GM18870 (cell line): ENCODE measurements at regions not wholly inside any gene's neighbourhood (a gene's known extent, or its start where the extent isn't known, plus 50 kb on each side); places are given as distances from the start of the nearest gene placed in this dataset.
"Not testable (repeated sequence)": the region's sequence is repeated elsewhere in the genome, so short reads cannot be mapped to it uniquely, and the experiment has no call there.

Experiments
- ATAC-seq: cut with Tn5 transposase; IDR thresholded peaks from one replicate; pipeline ENCODE4 v1.9.1; 2021; ENCODE audit warnings: moderate library complexity; ENCODE audit not compliant: unreplicated experiment

DNA sequence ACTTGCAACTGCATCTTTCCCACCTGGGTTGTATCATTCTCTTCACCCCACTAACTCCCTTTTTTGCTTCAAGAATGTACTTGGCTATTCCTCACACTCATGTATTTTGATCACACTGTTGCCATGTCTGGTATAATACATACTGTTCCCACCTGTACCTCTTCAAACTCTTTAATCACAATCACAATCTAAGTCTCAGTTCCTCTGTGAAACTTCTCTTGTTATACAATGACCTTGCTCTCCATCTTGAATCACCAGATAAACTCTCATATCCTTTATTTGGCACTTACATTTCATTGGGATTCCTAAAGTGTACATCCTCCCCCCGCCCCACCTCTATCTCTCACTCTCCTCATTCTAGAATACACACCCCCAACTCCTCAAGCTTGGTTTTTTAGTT, 516.0 kb upstream of the CHORDC1 start:
- no peak for ATAC-seq

DNA sequence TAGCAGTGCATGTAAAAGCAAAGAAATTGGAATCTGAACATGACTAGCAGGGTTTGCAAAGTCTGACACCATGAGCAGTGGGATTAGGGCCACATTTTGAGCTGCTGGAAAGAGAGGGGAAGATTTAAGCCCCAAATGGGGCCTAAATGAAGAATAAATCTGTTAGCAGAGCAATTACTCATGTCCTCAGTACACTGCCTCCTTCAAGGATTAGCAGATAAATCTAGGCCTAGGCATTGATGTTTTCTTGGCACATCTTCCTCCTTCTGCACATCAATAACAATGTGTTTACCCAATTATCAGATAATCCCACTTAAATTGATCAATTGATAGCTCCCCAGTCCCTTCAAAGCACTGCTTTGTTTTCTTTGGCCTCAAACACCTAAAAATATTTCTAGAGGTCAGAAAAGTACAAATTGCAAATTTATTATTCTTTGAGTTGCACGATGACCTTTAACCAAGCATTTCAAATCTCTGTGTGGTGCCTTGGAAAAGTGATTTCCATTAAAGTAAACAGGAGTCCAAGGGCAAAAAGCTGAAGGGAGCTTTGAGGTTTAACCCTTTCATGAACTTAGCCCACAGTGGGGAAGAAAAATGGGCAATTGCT, 514.7 kb upstream of the CHORDC1 start:
- ATAC-seq: no peak

DNA sequence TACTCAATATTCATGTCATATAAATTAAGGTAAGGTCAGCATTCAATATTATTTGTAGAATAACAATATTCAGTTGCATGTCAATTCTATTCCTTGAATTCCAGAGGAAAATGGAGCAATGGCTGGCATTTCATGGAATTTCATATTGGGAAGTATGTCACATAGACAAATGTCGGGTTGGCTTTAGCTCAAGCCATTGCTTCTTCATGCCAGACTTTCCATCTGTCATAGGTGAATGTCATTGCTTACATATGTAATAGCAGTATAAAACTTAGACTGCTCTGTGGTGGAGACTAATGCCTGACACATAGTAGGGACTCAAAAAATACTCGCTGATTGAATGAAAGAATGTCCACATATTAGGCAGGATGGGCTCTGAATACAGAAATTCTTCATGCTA, 509.6 kb upstream of the CHORDC1 start:
- no peak for ATAC-seq

DNA sequence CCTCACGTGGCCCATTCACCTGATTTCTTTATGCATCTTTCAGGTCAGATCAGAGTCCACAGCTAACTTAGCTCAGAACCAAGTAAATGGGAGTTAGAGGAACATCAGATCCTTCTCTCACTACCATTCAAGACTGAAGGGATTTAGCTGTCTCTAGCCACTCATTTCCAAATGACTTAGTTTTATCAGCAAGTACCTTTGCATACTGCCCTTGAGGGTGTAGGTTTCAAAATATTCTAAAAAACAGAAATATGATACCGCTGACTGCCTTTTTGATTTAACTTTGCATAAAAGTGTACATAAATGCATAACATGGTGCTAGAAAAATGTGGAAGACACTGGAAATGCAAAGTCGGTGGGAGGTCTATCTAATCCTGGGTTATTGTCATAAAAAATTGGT, 500.6 kb upstream of the CHORDC1 start:
- ATAC-seq: no peak

DNA sequence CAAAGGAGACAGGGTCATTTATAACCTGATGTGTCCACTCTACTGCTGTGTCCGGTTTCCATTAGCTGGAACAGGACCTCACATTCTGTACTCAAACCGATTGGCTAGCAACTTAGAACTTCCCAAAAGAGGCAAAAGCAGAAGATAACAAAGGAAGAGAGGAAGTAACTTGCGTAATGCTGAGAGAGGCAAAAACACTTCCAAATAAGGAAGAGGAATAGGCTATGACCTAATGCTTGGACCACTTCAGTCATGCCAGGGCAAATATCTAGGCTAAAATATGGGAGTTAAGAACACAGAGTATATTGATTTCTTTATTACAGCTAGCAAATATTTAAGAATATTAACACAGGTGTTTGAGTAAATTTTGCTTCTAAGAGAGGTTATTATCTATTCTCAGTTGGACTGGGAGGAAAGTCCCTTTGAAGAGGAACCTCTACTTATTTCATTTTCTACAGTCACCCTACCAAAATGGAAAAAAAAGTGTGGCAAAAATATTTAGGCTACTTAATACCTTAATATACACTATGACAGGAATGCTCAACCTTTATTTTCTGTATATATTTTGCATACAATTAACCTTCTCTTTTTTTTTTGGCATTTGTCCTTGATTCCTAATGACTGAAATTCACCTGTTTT, 499.8 kb upstream of the CHORDC1 start:
- no peak for ATAC-seq

DNA sequence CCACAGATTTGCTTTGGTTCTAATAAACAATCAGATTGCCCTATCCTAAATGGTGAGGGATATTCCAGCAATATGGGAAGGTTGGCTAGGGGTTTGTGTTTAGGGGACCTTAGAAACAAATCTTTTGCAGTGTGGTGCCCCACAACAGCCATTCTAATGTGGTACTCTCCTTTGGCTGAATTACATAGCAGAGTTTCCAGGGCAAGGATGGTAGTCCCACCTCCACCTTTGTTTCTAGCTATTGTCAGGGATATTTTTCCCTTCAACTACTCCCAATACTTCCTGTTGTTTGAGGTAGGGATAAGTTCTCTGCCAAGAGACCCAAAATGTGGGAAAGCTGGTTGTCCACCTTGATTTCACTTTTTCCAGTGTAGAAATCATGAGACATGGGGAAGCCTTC, 494.7 kb upstream of the CHORDC1 start:
- no peak for ATAC-seq

DNA sequence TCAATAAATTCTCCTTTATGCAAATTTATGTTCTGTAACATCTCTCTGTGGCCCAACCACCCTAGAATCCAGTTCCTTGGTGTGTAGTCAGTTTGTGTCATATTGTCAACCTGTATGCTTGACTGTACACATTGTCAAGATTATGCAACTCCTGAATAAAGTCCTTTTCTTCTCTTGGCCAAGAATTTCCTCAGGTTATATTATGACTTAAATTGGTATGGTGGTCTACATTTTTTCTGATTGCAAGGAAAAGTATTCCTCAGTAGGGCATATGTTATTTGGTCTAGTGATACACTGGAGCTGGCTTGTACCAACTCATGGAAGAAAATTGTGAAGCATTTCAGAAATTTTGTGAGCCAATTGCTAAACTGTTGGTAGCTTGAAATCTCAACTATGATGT, 482.8 kb upstream of the CHORDC1 start:
- no peak for ATAC-seq

DNA sequence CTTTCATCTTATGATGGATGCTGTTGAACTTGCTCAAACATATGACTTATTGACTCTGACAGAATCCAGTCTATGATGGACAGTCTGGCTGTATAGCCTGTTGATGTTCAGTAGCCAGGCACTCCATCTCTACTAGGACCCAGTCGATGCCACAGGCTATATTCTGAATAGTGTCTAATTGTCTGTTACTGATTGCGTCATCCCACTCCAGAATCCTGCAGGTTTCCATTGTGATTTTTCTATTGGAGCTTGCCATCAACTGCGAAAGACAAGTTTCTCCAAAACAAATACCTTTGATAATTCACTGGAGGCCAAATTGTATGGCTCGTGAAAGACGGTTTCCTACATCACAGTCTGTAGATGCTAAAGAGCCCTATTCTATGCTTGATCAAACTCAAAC, 481.7 kb upstream of the CHORDC1 start:
- no peak for ATAC-seq

DNA sequence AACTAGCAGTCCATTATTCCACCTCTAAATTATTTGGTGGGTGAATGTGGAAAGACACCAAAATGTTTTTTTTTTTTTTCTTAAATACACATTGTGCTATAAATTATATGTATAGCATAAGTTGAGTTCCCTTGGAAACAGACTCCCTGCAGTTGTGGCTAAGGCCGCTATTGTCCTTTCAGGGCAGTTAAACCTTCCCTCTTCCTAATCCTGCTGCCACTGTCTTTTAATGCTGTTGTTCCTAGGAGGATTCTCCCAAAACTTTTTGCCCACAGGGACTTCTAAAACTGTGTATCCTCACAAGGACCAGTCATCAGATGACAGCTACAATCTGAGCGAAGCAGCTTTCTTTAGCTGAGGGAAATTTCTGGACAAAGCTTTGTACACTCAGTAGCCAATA, 478.9 kb upstream of the CHORDC1 start:
- no peak for ATAC-seq

DNA sequence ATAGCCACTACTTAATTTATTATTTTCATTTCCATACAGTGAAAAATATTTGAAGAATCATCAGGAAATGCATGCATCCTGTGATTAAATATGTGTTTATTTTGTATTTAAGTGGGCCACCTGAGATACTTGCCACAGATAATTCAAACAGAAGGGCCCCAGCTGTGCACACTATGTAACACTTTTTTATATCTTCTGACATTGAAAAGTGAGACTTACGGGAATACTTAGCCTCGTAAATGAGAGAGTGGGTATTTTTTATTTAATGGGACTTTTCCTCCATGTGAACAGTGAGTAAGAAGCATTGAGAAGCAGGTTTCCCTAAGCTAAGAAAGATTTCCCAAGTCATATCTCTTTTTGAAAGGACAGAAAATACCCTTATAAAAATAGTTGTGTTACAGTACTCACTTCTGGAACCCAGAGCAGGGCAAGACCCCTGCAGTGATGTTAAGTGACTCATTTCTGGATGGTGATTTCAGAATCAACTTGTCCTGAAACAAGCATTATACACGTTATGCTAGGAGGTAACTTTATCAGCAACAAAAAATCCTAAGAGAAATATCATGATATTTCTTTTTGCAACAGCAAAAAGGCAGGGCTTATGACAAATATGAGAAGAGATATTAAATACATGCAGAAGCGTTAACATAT, 478.1 kb upstream of the CHORDC1 start:
- ATAC-seq: peak; percentile 92

DNA sequence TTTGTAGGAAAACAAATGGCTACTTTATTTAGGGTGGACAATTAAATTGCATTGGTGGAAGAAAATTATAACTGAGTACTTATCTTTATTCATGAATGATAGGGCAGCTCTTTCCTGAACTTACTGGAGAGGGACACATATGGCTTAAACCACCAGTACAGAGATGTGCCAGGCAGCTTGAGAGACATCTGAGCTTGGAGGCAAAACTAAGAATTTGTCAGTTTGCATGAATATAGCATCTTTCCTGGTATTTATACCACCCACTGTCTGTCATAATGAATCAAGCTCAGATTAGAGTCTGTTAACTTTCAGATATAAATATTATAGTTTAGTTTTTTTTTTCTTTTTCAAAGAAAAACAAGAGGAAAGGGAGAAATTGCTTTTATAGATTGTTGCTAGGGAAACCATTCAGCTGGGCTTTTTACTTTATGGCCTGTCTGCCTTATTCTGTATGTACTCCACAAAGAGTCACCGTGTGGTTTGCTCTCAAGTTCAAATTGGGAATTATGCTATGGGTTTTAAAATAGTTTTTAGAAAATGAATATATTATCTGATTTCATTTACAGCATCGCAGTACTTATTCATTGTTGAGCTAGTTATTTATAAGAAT, 477.0 kb upstream of the CHORDC1 start:
- ATAC-seq: no peak

DNA sequence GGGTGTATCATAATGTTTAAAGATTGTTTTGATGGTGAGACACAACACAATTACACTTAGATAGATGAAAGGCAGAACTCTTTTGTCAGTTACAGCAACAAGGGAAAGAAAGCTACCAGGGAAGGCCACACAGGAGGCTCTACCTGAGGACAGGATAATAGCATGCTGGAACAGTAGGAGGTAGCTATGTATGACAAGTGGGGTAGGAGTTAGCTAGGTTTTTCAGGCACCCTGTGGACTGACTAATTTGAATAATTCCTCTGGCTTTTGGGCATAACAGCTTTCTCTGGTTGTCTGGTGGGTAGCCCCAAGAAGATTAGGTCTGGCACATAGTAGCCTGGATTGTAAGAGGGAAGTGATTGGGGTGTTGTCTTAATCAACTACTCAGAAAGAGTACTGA, 475.4 kb upstream of the CHORDC1 start:
- ATAC-seq: no peak

DNA sequence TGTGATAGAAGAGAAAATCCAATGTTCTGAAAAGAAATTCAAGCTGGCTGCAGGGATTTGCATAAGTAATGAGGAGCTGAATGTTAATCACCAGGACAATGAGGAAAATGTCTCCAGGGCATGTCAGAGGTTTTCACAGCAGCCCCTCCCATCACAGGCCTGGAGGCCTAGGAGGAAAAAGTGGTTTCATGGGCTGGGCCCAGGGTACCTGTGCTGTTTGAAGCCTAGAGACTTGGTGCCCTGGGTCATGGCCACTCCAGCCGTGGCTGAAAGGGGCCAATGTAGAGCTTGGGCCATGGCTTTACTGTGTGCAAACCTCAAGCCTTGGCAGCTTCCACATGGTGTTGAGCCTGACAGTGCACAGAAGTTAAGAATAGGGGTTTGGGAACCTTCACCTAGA, 452.6 kb upstream of the CHORDC1 start:
- ATAC-seq: not testable (repeated sequence)

DNA sequence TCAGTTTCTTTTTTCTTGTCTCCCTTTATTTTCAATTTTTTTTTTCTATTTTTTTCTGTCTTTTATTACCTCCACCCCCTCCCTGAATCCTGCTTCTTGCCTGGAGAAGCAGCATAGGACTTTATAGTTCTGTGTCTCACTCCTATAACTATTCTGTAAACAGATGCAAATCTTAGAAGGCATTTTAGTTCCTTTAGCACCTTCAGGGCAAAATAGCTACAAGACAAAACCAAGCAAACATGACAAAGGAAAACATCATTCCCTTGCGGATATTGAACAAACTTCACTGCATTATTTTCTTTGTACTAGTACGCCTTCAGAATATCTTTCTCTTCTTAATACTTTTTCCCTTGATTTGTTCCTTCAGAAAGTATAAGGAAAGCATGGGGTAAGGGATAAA, 446.2 kb upstream of the CHORDC1 start:
- no peak for ATAC-seq

DNA sequence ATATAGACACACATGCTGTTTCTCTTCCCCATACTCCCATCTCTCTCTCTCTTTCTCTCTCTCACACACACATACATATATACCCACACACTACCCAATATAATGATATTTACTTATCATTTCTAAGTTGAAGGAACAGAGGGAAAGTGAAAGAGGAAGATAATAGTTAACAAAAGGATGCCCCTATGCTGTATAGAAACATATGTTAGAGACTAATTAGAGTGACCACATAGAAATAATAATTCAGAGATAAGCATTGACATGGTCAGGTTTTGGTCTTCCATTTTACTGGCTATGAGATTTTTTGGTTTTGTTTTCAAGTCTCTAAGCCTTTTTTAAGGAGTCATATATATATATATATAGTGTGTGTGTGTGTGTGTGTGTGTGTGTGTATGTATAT, 445.7 kb upstream of the CHORDC1 start:
- ATAC-seq: no peak

DNA sequence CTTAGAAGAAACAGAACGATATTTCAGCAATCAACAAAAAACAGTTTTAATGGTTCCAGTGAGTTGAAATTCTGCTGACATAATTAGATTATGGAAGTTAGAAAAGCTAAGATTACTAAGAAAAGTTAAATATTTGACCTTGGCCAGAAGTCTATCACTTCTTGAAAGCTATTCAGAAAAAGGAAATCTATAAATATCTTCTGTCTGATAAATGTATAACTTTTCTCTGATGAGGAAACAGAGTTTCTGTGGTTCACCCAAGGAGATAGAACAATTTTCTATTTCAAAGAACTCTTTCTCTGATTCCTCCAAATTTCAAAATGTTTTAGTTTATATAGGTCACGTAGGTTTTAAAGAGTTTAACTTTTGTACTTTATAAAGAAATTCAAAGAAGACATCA, 438.4 kb upstream of the CHORDC1 start:
- ATAC-seq: peak; percentile 83

DNA sequence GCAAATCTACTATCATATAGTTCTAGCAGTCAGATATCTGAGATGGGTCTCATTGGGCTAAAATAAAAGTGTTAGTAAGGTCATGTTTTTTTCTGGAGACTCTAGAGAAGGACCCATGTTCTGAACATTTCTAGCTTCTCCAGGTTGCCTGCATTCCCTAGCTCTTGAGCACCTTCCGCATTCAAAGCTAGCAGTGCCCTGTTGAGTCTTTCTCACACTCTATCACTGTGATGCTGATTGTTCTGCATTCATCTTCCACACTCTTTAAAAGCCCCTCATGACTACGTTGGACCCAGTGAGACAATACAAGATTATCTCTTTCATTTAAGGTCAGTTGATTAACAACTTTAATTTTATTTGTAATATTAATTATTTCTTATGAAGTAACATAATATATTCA, 433.3 kb upstream of the CHORDC1 start:
- no peak for ATAC-seq

DNA sequence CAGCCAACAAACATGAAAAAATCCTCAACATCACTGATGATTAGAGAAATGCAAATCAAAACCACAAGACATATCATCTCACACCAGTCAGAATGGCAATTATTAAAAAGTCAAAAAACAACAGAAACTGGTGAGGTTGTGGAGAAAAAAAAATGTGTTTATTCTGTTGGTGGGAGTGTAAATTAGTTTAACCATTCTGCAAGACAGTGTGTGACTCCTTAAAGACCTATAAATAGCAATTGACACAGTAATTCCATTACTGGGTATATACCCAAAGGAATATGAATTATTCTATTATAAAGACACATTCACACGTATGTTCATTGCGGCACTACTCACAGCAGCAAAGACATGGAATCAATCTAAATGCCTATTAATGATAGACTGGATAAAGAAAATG, 427.3 kb upstream of the CHORDC1 start:
- ATAC-seq: no peak

DNA sequence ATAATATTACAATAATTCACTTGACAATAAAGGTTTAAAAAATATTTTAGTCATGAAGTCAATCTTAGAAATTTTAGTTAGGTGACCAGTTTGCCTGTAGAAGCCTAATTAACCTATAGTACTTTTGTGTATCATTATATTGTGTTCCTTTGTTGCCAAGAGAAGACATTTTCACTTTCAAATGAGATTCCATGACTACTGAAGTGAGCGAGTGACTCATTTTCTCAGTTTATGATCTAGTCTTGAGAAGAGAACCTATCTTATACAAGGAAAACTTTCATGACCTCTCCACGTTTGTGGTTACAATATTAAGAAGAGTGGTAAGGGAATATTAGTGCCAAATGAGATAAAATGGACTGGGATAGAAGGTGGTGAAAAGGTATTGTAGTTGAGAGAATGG, 423.9 kb upstream of the CHORDC1 start:
- no peak for ATAC-seq

DNA sequence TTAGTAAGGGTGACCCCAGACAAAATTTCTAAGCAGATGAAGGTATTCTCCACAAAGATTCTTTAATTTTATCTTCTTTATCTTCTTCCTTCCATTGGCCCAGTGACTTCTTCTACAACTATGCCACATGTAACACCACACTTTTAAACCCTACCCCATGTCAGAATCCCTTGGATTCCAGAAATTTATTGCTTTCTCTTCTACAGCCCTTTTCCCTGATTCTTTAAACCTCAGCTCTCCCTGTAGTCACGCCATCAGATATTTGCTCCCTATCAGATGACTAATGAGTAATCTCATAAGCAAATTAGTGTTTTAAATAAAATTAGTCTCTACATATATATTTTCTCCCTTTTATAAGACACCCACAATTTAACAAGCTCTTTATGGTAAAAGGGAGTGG, 423.4 kb upstream of the CHORDC1 start:
- ATAC-seq: no peak

DNA sequence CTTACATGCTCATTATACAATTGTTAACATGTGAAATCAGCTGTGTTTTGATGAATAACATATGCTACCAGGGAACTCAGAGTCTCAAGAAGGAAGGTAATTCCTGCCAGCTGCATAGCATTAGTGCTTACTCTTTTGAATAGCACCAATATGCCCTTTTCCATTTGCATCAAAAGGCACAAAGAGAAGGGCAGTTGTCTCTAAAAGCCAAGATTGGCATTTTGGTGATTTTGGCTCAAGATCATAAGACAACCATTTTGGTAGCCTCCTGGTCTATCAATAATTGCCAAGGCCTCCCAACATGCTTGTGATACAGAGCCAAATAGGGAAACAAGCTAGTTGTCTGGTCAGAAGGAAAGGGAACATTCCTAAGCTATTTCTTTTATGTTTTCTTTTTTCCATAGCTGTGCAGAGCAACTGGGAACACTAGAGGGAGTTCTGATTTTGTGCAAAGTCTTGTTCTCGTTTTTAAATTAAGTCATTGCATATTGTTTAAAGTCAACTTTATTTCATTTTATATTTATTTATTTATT, 416.7 kb upstream of the CHORDC1 start:
- ATAC-seq: no peak

DNA sequence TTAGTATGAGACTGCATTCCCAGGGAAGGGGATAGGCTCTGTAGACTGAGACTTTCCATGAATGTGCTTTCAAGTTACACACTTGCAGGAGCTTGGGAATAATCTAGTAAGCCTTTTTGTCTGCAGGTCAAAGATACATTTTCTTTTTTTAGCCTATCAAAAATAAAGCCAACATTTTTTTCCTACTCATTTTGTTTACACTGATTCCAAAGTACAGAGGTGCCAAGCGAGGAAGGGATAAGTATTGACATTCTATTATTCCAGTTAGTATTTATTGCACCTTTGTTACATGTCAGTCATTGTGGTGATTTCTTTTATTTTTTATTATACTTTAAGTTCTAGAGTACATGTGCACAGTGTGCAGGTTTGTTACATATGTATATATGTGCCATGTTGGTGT, 413.0 kb upstream of the CHORDC1 start:
- no peak for ATAC-seq
